NCI-H345 treated with DMSO at 0.1 percent for 48 hours (cell line): ENCODE measurements at regions not wholly inside any gene's neighbourhood (a gene's known extent, or its start where the extent isn't known, plus 50 kb on each side); places are given as distances from the start of the nearest gene placed in this dataset.
"Not testable (repeated sequence)": the region's sequence is repeated elsewhere in the genome, so short reads cannot be mapped to it uniquely, and the experiment has no call there.

Experiments used
- DNase-seq: peaks from one replicate; lab custom pipeline; 2025; ENCODE audit not compliant: unreplicated experiment; lab: John Stamatoyannopoulos, UW

DNA sequence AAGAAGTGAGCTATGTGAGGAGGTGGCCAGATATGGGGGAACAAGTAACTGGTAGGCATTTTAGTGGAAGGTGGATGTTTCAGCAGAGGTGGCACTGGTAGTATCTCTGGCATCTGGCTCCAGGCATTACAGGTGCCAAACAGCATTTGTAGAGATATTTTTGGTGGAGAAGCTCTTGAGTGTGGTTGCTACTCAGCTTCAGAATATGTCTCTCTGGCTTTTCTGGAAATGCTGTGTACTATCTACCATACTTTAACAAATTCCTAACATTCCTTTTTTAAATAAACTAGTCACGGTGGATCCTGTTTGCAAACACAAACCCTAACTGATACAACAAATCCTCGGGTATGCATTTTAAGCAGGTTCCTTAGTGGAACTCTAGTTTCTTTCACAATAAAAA is 128.0 kb downstream of the BARX2 start:
- DNase-seq: no peak

DNA sequence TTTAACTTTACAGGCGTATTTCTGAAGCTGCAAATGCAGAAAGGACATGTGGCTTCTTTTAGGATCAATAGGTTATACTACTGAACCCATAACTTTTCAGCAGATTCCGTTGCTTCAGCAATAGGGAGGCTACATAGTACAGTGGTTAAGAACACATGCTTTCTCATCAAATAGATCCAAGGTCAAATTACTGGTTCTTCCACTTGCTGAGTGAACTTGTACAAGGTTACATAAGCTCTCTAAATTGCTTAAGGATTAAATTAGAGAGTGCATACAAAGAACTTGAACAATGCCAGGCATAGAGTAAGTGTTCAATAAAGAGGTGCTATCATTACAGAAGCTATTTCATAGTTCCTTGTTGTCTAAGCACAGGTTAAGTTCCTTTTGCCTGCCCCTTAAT is 129.6 kb downstream of the BARX2 start:
- DNase-seq: no peak

DNA sequence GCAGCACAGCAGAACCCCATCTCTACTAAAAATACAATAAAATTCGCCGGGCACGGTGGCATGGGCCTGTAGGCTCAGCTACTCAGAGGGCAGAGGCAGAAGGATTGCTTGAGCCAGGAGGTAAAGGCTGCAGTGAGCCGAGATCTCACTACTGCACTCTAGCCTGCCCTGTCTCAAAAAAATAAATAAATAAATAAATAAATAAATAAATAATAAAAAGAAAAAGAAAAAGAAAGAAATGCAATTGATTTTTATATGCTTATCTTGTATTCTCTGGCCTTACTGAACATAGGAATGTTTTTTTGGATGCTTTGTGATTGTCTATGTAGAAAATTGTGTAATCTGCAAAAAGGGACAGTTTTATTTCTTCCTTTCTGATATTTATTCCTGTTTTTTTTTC is 132.5 kb downstream of the BARX2 start:
- no peak for DNase-seq

DNA sequence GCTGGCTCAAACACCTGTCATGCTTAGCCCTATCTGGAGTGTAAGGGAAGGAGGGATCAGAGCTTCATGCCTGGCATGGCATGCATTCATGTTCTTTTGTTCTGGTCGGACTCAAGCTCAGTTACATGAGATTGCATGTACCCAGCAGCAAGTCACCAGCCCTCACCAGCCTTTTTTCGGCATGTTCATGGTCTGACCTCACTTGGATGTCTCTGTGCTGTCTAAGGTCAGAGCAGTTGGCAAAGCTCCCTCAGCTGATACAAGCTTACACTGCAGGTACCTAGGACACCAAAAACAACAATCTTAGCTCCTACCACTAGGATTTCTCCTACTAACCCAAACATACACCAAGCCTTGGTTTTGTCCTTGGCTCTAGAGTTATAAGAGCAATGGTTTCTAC is 152.6 kb downstream of the BARX2 start:
- DNase-seq: no peak

DNA sequence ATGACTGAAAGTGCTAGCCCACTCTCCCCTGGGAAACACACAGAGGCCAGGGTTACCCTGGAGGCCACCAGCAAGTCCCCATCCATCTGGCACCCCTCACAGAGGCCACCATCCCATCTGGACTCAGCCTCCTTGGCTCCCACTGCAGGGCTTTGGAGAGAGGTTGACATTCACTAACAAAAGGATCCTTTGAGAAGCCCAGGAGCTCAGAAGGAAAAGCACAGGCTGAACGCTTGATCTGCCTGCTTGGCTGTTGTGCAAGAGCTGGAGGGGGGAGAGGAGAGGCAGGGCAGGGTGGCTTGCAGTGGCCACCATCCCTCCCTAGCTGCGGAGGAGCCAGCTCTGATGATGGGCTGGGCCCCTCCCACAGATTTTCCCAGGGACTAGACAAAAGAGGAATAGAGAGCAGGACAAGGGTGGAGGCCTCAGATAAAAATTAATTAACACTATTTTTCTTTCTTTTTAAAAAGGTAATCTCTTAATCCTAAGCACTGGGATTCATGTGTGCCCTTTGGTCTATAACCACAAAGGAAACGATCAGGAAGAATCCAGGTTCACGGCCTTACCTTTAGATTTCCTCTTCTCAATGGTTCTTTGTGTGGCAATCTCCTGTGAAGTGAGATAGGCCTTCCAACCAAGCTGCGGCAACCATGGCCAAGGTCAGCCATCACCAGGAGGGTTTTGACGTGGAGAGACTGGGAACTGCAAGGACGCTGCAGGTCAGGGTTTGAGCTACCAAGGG is 154.7 kb downstream of the BARX2 start:
- DNase-seq: no peak

DNA sequence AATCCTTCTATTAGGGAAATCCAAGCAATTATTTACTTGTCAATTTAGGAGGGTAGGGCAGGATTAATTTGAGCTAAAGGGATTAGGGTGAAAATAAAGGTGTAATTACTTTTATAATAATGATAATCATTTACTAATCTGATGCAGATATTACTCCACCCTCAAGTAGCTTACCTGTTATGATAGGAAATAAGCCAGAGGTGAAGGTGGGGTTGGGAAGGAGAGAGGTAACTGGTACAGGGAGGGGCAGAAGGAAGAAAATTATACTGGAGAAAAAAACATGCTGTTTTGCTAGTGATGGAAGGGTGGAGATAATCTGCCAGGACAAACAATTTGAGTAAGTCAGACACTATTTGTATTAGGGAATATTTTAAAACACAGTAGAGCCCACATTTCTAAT is 157.7 kb downstream of the BARX2 start:
- DNase-seq: no peak

DNA sequence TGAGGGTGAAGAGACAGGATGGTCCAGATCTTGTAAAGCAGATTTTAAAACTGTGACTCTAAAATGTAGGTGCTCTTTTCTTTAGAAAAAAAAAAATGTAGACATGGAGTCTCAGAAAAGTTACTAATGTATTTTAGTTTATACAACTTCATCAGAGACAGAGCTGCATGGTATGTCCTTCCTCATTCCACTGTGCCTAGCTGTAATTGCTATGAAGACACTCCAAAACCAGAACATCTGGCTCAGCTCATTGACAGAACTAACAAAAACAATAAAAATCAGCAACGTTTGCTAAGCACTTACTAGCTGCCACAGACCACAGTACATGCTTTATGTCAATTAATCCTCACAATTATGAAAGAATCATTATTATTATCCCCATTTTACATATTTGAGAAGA is 160.7 kb downstream of the BARX2 start:
- no peak for DNase-seq

DNA sequence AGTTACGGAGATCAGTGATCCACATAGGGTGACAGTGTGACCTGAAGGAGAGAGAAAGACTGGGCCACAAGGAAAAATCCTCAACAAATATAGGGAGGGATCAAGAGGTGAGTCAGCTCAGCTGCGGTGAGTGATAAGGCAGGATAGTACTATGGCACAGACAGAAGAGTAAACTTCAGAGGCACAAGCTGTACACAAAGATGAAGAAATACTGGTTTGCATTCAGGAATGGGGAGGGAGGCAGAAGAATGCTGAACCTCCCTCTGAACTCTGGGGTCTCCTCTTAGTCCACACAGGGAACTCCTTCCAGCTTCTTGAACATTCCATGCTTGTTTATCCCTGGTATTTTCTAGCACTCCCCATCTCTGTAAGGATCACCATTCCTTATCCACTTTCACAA is 162.7 kb downstream of the BARX2 start:
- DNase-seq: no peak

DNA sequence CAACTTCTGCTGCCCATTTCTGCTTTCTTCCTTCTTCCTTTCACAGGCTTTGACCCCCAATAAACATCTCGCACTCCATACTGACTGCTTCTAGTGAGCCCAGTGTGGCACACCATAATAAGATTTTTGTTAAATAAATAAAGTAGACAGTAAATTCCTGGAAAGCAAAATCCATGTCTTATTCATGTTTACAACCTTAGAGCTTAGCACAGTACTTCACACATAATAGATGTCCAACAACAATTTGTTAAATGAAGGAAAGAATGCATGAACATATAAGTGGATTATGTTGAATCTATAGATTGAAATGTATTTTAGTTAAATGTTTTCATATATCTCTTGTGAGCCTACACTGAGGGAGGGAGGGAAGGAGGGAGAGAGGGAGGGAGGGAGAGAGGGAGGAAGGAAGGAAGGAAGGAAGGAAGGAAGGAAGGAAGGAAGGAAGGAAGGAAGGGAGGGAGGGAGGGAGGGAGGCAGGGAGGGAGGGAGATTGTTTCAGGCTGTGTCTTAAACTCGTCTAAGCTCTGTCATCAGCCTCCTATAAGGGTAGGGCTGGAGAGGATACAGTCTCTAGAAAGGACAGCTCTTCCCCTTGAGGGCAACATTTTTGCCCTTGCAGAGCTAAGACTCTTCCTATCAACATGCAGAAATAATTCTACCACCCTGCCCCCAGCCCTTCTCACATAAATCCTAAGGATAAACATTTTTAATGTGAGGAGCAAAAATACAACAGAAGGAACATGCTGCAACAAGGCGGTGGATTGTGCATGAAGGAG is 168.1 kb downstream of the BARX2 start:
- DNase-seq: no peak

DNA sequence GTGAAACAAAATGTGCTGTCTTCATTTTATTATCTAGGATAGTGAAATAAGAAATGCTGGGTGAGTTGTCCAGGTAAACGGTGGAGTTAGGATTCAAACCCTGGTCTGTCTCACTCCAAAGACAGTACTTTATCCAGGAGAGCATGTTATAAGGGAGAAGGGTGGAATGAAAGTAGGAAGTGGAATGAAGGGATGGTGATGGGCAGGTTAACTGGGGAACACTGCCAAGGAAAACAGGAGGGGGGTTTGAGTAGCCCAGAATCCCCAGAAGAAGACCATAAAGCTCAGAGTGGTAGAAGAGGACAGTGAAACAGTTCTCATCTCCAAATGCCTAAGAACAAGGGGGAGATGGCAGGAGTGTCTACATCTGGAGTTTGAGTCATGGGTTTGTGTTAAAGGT is 169.0 kb downstream of the BARX2 start:
- no peak for DNase-seq

DNA sequence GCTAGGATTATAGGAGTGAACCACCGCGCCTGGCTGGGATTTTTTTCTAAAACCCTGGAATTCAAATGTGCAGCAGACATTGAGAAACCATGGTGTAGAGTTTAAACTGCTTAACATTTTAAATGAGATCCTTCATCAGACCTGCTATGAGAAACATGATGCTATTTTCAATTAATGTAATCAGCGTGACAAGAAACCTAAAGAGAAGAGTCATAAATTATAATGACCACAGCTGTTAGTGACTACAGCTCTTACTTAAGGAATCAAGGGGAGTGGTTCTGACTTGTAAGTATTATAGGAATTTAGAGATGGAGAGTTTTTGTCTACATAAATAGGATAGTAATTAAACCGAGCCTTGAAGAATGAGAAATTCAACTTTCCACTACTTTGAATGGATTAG is 170.6 kb downstream of the BARX2 start:
- DNase-seq: no peak

DNA sequence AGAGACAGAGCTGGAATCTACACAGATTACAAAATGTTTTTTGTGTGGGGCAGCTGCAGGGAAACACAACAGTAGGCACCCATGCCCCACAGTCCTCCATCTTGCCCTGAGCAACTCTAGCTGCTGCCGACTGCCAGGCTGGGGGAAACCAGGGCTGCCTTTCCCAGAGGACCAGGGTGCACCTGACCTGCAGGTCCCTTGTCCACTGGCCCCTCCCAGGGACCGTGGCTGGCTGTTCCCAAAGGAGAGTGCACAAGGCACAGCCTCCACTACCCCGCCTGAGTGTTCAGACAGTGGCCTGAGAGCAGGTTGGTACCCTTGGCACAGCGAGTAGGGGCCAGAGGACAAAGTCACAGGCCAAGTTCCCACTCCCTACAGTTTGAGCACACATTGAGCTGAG is 181.8 kb downstream of the BARX2 start:
- DNase-seq: no peak

DNA sequence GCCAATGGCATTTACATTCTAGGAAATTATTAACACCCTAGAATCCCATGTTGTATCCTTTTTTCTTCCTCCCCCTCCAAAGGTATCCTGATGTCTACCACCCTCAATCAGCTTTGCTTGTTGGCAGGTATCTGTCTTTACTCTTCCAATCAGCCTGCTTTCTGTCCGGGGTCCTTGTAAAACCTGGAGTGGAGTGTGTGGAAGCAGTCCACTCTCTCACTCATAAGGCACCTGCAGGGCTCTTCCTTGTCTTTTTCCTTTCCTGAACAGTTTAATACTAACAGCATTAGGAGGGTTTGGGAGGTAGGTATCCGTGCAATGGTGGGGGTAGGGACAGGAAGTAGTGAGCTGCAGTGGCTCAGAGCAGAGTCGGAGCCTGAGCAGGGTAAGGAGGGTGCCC is 193.4 kb downstream of the BARX2 start:
- no peak for DNase-seq

DNA sequence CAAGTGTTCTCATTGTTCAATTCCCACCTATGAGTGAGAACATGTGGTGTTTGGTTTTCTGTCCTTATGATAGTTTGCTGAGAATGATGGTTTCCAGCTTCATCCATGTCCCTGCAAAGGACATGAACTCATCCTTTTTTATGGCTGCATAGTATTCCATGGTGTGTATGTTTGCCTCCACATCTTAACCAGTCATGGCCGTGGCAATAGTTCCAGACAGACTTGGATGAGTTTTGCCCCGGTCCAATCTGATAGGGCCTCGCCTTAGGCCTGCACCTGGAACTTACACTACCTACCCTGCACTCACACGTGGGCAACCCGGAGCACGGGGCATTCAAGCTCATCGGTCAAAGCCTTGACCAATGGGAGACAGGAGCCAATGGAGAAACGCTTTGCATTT is 197.0 kb downstream of the BARX2 start:
- not testable (repeated sequence) for DNase-seq

DNA sequence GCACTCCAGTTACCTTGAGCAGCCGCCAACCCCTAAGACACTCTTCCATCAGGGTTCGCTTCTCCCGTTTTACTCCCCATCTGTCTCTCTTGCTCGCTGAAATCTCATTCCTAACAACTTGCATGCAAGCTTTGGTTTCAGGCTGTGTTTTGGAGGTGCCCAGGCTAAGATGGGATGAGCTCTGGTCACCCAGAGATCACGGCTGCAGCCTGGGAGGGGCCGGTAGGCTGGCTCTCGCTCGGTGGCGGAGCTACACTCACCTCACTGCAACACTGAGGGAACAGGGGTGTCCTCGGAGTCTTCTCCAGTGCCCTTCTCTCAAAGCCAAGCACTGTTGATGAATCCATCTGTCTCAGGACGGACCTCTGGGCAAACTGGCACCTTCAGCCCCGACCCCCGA is 197.5 kb downstream of the BARX2 start:
- DNase-seq: no peak

DNA sequence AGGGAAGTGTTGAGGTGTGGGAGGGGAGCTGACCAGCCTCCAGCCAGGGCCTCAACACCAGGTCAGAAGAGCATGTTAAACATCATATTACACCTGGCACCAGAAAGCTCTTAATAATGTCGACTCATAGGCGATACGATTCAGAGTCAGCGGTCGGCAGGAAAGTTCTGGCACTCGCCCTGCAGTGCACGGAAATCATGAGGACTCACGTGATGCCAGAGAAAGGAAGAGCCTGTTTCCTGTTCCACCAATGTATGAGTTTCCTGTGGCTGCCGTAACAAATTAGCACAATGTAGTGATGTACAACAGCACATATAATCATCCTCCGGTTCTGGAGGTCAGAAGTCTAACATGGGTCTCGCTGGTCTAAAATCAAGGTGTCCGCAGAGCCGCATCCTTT is 198.8 kb downstream of the BARX2 start:
- no peak for DNase-seq

DNA sequence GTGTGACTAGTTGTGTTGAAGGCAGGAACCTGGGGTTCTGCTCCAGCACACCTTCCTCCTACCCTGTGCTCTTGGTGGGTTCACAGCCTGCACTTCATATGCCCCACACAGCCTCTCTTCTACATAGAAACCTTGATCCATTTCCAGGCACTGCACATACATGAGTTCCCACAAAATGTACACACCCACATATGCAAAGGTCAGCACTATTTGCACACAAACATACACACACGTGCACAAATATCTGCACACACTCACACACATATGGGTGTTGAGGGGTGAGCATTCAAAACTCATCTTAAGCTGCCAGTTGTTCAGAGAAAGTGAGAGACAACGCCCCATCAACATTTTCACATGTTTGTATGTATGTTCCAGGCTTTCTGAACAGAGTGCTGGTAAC is 201.0 kb downstream of the BARX2 start:
- DNase-seq: no peak

DNA sequence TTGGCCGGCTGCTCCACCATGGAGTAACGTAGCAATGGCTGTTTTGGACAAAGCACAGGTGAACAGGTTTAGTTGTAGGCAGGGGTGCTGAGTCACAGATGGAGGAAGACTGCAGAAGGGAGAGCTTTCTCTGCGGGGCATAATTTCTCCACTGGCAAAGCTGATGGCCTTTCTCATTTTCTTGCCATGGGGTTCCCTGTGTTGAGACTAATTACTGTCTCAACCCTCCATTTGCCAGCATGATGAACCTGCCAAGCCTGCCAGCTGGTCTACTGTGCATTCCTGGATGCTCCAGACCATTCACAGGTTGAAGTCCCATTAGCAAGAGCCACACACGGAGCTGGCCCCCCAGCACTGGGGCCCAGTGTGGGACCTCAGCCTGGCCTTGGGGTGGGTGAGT is 202.4 kb downstream of the BARX2 start:
- DNase-seq: no peak

DNA sequence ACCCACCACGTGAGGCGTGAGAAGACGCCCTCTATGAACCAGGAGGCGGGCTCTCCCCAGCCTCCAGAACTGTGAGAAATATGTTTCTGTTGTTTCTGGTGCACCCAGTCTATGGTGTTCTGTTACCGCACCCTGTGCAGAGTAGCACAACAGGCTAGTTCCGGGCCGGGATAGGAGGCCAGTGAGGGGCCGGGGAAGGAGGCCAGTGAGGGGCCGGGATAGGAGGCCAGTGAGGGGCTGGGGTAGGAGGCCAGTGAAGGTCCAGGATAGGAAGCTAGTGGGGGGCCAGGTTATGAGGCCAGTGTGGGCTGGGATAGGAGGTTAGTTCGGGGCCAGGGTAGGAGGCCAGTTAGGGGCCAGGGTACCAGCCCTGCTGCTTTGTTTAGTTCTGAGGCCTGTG is 204.6 kb downstream of the BARX2 start:
- DNase-seq: no peak

DNA sequence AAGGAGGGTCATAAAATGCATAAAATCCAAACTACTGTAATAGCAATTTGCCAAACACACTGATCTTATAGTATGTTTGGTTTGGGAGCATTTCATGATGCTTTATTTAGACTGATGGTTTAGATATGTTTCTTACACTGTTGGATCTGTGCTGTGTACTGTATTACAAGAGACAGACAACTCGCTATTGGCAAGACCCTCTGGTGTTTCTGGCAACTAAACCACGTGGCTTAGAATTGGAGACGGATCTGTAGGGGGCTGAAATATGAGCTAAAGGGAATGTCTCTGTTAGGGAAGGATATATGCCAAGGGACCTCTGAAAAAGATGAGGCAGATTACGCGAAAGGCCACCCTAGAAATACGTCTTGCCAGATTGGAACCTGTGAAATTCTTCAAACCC is 208.7 kb downstream of the BARX2 start:
- no peak for DNase-seq

DNA sequence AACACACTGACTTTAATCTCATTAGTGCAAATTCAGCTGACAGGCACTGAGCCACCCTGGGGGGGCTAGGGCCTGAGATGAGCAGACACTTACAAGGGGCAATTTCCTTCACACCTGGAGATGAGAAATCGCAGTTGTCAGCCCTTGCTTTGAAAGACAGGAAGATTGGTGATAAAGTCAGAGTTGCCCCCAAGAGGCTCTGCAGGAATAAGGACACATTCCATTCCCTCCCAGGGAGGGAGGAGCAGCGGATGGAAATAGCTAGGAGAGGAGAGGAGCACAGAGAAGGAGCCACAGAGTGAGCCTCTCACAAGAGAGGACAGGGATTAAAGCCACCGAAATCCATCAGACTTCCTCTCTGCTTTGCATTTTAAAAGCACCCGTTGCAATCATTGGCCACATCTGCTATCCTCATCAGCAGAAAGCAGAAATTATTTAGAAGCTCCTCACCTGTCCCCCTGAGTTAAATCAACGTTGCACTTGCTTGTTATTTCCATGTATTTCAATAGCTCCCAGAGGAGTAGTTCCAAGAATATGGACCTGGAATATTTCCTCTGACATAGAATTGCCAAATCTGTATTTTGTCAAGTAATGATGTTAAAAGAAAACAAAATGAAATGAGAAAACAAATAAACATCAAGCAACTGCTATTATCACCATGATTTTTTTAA is 213.7 kb downstream of the BARX2 start:
- DNase-seq: no peak

DNA sequence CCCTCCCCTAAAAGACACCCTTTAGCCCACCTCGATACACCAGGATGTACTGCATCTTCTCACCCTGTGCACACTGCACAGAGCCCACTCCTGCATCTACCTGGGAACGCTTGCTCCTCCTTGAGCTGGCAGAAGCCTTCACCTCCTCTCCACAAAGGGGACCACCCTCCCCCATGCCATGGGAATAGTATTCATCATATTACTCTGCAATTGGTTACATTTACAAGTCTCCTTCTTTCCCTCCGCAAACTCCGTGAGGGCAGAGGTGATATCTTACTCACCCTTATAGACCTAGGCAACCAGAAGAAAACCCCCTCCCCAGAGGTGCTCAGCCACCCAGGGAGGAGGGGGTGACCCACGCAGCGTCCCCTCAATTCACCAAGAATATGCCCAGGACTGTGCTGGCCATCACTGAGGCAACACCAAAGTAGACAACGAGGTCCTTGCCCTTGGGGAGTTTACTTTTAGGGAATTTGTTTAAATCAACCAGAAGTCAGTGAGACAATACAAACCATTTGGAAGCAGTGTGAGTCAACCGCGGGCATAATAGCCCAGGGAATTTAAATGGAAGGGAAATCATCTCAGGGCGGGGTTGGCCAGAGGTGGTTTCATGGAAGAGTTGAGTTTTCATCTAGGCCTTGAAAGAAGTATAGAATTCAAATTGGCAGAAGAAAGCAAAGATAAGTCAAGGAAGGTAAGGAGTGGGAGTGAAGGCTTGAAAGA is 214.5 kb downstream of the BARX2 start:
- DNase-seq: no peak
